MCF 10A (cell line): ENCODE measurements at regions not wholly inside any gene's neighbourhood (a gene's known extent, or its start where the extent isn't known, plus 50 kb on each side); places are given as distances from the start of the nearest gene placed in this dataset.

ENCODE experiments used
- BruUV-seq: library from RNA; stranded (reverse); fragments of 400-500 nt; replicated peaks from 2 replicates; lab custom pipeline; 2021; lab: Mats Ljungman, UMichigan
- CTCF ChIA-PET: fragments of 300-600 bp; sonication (Branson Sonifier 250); formaldehyde crosslinking; extraction: SDS; loops from one replicate; lab custom pipeline; 2021; ENCODE audit warnings: antibody characterized with exemption, inconsistent platforms; lab: Yijun Ruan, JAX
- POLR2A ChIA-PET: fragments of 300-600, 350-650 bp; sonication (Branson Sonifier 250); formaldehyde crosslinking; extraction: SDS; loops from one replicate; lab custom pipeline; 2020; ENCODE audit warnings: antibody characterized with exemption, inconsistent platforms; lab: Yijun Ruan, JAX
- DNase-seq: peaks from one replicate; pipeline ENCODE4 v3.0.0-alpha.2; 2018; ENCODE audit not compliant: unreplicated experiment
- H3K27ac Mint-ChIP-seq: one replicate; pipeline ENCODE4 v1.8.0; 2022; ENCODE audit warnings: mild to moderate bottlenecking, low read depth, mixed read lengths; ENCODE audit not compliant: unreplicated experiment
- H3K27me3 Mint-ChIP-seq: one replicate; pipeline ENCODE4 v1.8.0; 2022; ENCODE audit warnings: mixed read lengths; ENCODE audit not compliant: insufficient read depth, unreplicated experiment
- H3K36me3 Mint-ChIP-seq: one replicate; pipeline ENCODE4 v1.8.0; 2022; ENCODE audit warnings: mild to moderate bottlenecking, moderate library complexity, mixed read lengths; ENCODE audit not compliant: insufficient read depth, unreplicated experiment
- H3K4me1 Mint-ChIP-seq: one replicate; pipeline ENCODE4 v1.8.0; 2022; ENCODE audit warnings: mixed read lengths; ENCODE audit not compliant: insufficient read depth, unreplicated experiment
- H3K4me3 Mint-ChIP-seq: one replicate; pipeline ENCODE4 v1.8.0; 2022; ENCODE audit warnings: mild to moderate bottlenecking, moderate library complexity, mixed read lengths; ENCODE audit not compliant: unreplicated experiment
- H3K9me3 Mint-ChIP-seq: one replicate; pipeline ENCODE4 v1.8.0; 2022; ENCODE audit warnings: mixed read lengths; ENCODE audit not compliant: unreplicated experiment
- CTCF ChIP-seq: fragments of 200-600 bp; IDR thresholded peaks from one replicate; pipeline ENCODE4 v1.8.0; 2022; ENCODE audit warnings: antibody characterized with exemption, mild to moderate bottlenecking; ENCODE audit not compliant: unreplicated experiment
- intact Hi-C: fragments of 100-400 bp; cut with micrococcal nuclease; formaldehyde crosslinking; loops from 2 replicates; pipeline ENCODE4 v1.14.1; 2022

GRCh38 chr15:77689821-77690220 lies 57.1 kb upstream of the LINGO1 start:
- Mint-ChIP-seq H3K4me3 (no peak overlapping the region), H3K4me1 (no peaks in the 10 kb centered on the region), H3K27ac (no peak overlapping the region), H3K36me3 (peaks cover 6% of the 10 kb centered on the region), H3K9me3 (no peaks in the 10 kb centered on the region), H3K27me3 (peaks cover 81% of the 10 kb centered on the region)
- no TSS peak for BruUV-seq
- ChIA-PET POLR2A (no interaction called here), CTCF (no interaction called here)
- intact Hi-C loops, result no loop called here
- no peak for TF ChIP-seq CTCF
- DNase-seq, result no peak

- Mint-ChIP-seq H3K4me1 (no peaks in the 10 kb centered on the region), H3K4me3 (no peak overlapping the region), H3K27ac (no peak overlapping the region), H3K9me3 (no peaks in the 10 kb centered on the region), H3K36me3 (peaks cover 6% of the 10 kb centered on the region), H3K27me3 (peaks cover 70% of the 10 kb centered on the region)
- no TSS peak for BruUV-seq
- CTCF ChIA-PET, result interaction anchor here (1.1 kb wide), 1 partner anchor 133 kb away, joined by 3 read pairs; no protein-coding TSS in a partner anchor
- intact Hi-C loops, result no loop called here
- DNase-seq, result no peak
- POLR2A ChIA-PET, result no interaction called here
- no peak for TF ChIP-seq CTCF
Observed at GRCh38 chr15:77688693-77689092, 56.0 kb upstream of the LINGO1 start.

GRCh38 chr15:77688266-77688665 lies 55.6 kb upstream of the LINGO1 start:
- no peak for DNase-seq
- no peak overlapping the region for H3K4me3 Mint-ChIP-seq
- no peak for TF ChIP-seq CTCF
- BruUV-seq, result no TSS peak
- H3K9me3 Mint-ChIP-seq, result no peaks in the 10 kb centered on the region
- H3K36me3 Mint-ChIP-seq, result peaks cover 6% of the 10 kb centered on the region
- ChIA-PET CTCF (interaction anchor here (1.1 kb wide), 1 partner anchor 133 kb away, joined by 3 read pairs; no protein-coding TSS in a partner anchor), POLR2A (no interaction called here)
- intact Hi-C loops, result no loop called here
- H3K27ac Mint-ChIP-seq, result no peak overlapping the region
- H3K27me3 Mint-ChIP-seq, result peaks cover 65% of the 10 kb centered on the region
- no peaks in the 10 kb centered on the region for H3K4me1 Mint-ChIP-seq

- Mint-ChIP-seq H3K36me3 (no peaks in the 10 kb centered on the region), H3K4me3 (no peak overlapping the region), H3K27me3 (peaks cover 64% of the 10 kb centered on the region), H3K4me1 (no peaks in the 10 kb centered on the region), H3K9me3 (no peaks in the 10 kb centered on the region), H3K27ac (no peak overlapping the region)
- BruUV-seq, result no TSS peak
- no peak for TF ChIP-seq CTCF
- CTCF ChIA-PET, result no interaction called here
- POLR2A ChIA-PET, result no interaction called here
- DNase-seq, result no peak
- intact Hi-C loops, result no loop called here
Observed at GRCh38 chr15:77685082-77685815, 52.5 kb upstream of the LINGO1 start.
